ENCODE measurements at regions not wholly inside any gene's neighbourhood (a gene's known extent, or its start where the extent isn't known, plus 50 kb on each side); places are given as distances from the start of the nearest gene placed in this dataset.

- Histone ChIP-seq H3K36me3 (ENCODE audit: control insufficient read depth, insufficient read depth, low read length) (no peaks in the 10 kb centered on the region), H3K4me3 (ENCODE audit: low read length) (no peak overlapping the region), H3K27me3 (ENCODE audit: control insufficient read depth, insufficient read depth, low read length) (no peaks in the 10 kb centered on the region)
Measured at GRCh38 chr18:57928466-57928865, 115.6 kb upstream of the NEDD4L start.

GRCh38 chr18:57927511-57927910 is 116.5 kb upstream of the NEDD4L start:
- Histone ChIP-seq H3K36me3 (ENCODE audit: control insufficient read depth, insufficient read depth, low read length) (no peaks in the 10 kb centered on the region), H3K9ac (ENCODE audit: low read length) (no peak overlapping the region), H3K4me1 (ENCODE audit: control insufficient read depth, insufficient read depth, low read length) (no peaks in the 10 kb centered on the region), H3K9me3 (ENCODE audit: control insufficient read depth, low read length) (no peaks in the 10 kb centered on the region), H3K4me3 (ENCODE audit: low read length) (no peak overlapping the region), H3K27me3 (ENCODE audit: control insufficient read depth, insufficient read depth, low read length) (no peaks in the 10 kb centered on the region)

More at GRCh38 chr18:57928466-57928865, 115.6 kb upstream of the NEDD4L start:
- Histone ChIP-seq H3K9ac (ENCODE audit: low read length) (no peak overlapping the region), H3K9me3 (ENCODE audit: control insufficient read depth, low read length) (no peaks in the 10 kb centered on the region), H3K4me1 (ENCODE audit: control insufficient read depth, insufficient read depth, low read length) (no peaks in the 10 kb centered on the region)

- Histone ChIP-seq H3K36me3 (ENCODE audit: control insufficient read depth, insufficient read depth, low read length) (no peaks in the 10 kb centered on the region), H3K9me3 (ENCODE audit: control insufficient read depth, low read length) (no peaks in the 10 kb centered on the region), H3K4me3 (ENCODE audit: low read length) (no peak overlapping the region), H3K9ac (ENCODE audit: low read length) (no peak overlapping the region), H3K4me1 (ENCODE audit: control insufficient read depth, insufficient read depth, low read length) (no peaks in the 10 kb centered on the region), H3K27me3 (ENCODE audit: control insufficient read depth, insufficient read depth, low read length) (no peaks in the 10 kb centered on the region)
Measured at GRCh38 chr18:57925706-57926105, 118.3 kb upstream of the NEDD4L start.

GRCh38 chr18:57923611-57924010 is 120.4 kb upstream of the NEDD4L start:
- no peak overlapping the region for H3K9ac ChIP-seq (ENCODE audit: low read length)
- no peaks in the 10 kb centered on the region for H3K36me3 ChIP-seq (ENCODE audit: control insufficient read depth, insufficient read depth, low read length)
- H3K4me1 ChIP-seq (ENCODE audit: control insufficient read depth, insufficient read depth, low read length), result no peaks in the 10 kb centered on the region
- H3K27me3 ChIP-seq (ENCODE audit: control insufficient read depth, insufficient read depth, low read length), result no peaks in the 10 kb centered on the region
- no peaks in the 10 kb centered on the region for H3K9me3 ChIP-seq (ENCODE audit: control insufficient read depth, low read length)
- no peak overlapping the region for H3K4me3 ChIP-seq (ENCODE audit: low read length)

- no peaks in the 10 kb centered on the region for H3K9me3 ChIP-seq (ENCODE audit: control insufficient read depth, low read length)
- H3K36me3 ChIP-seq (ENCODE audit: control insufficient read depth, insufficient read depth, low read length), result no peaks in the 10 kb centered on the region
- no peaks in the 10 kb centered on the region for H3K27me3 ChIP-seq (ENCODE audit: control insufficient read depth, insufficient read depth, low read length)
- H3K4me1 ChIP-seq (ENCODE audit: control insufficient read depth, insufficient read depth, low read length), result no peaks in the 10 kb centered on the region
- H3K4me3 ChIP-seq (ENCODE audit: low read length), result no peak overlapping the region
- no peak overlapping the region for H3K9ac ChIP-seq (ENCODE audit: low read length)
Measured at GRCh38 chr18:57922885-57923284, 119.8 kb upstream of the ATP8B1 start.

GRCh38 chr18:57921708-57922107 is 118.6 kb upstream of the ATP8B1 start:
- no peaks in the 10 kb centered on the region for H3K36me3 ChIP-seq (ENCODE audit: control insufficient read depth, insufficient read depth, low read length)
- no peak overlapping the region for H3K9ac ChIP-seq (ENCODE audit: low read length)
- no peak overlapping the region for H3K4me3 ChIP-seq (ENCODE audit: low read length)
- no peaks in the 10 kb centered on the region for H3K27me3 ChIP-seq (ENCODE audit: control insufficient read depth, insufficient read depth, low read length)
- peaks cover 2% of the 10 kb centered on the region for H3K4me1 ChIP-seq (ENCODE audit: control insufficient read depth, insufficient read depth, low read length)
- H3K9me3 ChIP-seq (ENCODE audit: control insufficient read depth, low read length), result no peaks in the 10 kb centered on the region

GRCh38 chr18:57920036-57920435 is 116.9 kb upstream of the ATP8B1 start:
- Histone ChIP-seq H3K9ac (ENCODE audit: low read length) (no peak overlapping the region), H3K4me1 (ENCODE audit: control insufficient read depth, insufficient read depth, low read length) (peaks cover 16% of the 10 kb centered on the region), H3K27me3 (ENCODE audit: control insufficient read depth, insufficient read depth, low read length) (no peaks in the 10 kb centered on the region), H3K9me3 (ENCODE audit: control insufficient read depth, low read length) (no peaks in the 10 kb centered on the region), H3K4me3 (ENCODE audit: low read length) (no peak overlapping the region), H3K36me3 (ENCODE audit: control insufficient read depth, insufficient read depth, low read length) (no peaks in the 10 kb centered on the region)

- no peaks in the 10 kb centered on the region for H3K36me3 ChIP-seq (ENCODE audit: control insufficient read depth, insufficient read depth, low read length)
- H3K9ac ChIP-seq (ENCODE audit: low read length), result no peak overlapping the region
- H3K9me3 ChIP-seq (ENCODE audit: control insufficient read depth, low read length), result no peaks in the 10 kb centered on the region
- no peaks in the 10 kb centered on the region for H3K27me3 ChIP-seq (ENCODE audit: control insufficient read depth, insufficient read depth, low read length)
- H3K4me1 ChIP-seq (ENCODE audit: control insufficient read depth, insufficient read depth, low read length), result peaks cover 16% of the 10 kb centered on the region
- H3K4me3 ChIP-seq (ENCODE audit: low read length), result no peak overlapping the region
Measured at GRCh38 chr18:57918601-57919000, 115.5 kb upstream of the ATP8B1 start.

GRCh38 chr18:57916684-57917083 is 113.6 kb upstream of the ATP8B1 start:
- H3K9me3 ChIP-seq (ENCODE audit: control insufficient read depth, low read length), result no peaks in the 10 kb centered on the region
- no peaks in the 10 kb centered on the region for H3K36me3 ChIP-seq (ENCODE audit: control insufficient read depth, insufficient read depth, low read length)
- no peak overlapping the region for H3K9ac ChIP-seq (ENCODE audit: low read length)
- peaks cover 16% of the 10 kb centered on the region for H3K4me1 ChIP-seq (ENCODE audit: control insufficient read depth, insufficient read depth, low read length)
- no peaks in the 10 kb centered on the region for H3K27me3 ChIP-seq (ENCODE audit: control insufficient read depth, insufficient read depth, low read length)
- H3K4me3 ChIP-seq (ENCODE audit: low read length), result no peak overlapping the region

GRCh38 chr18:57915865-57916582 is 112.9 kb upstream of the ATP8B1 start:
- no peaks in the 10 kb centered on the region for H3K9me3 ChIP-seq (ENCODE audit: control insufficient read depth, low read length)
- no peak overlapping the region for H3K4me3 ChIP-seq (ENCODE audit: low read length)
- no peaks in the 10 kb centered on the region for H3K36me3 ChIP-seq (ENCODE audit: control insufficient read depth, insufficient read depth, low read length)
- H3K4me1 ChIP-seq (ENCODE audit: control insufficient read depth, insufficient read depth, low read length), result peaks cover 16% of the 10 kb centered on the region
- H3K27me3 ChIP-seq (ENCODE audit: control insufficient read depth, insufficient read depth, low read length), result no peaks in the 10 kb centered on the region
- H3K9ac ChIP-seq (ENCODE audit: low read length), result no peak overlapping the region

GRCh38 chr18:57915248-57915647 is 112.1 kb upstream of the ATP8B1 start:
- no peak overlapping the region for H3K9ac ChIP-seq (ENCODE audit: low read length)
- no peak overlapping the region for H3K4me3 ChIP-seq (ENCODE audit: low read length)
- H3K27me3 ChIP-seq (ENCODE audit: control insufficient read depth, insufficient read depth, low read length), result no peaks in the 10 kb centered on the region
- no peaks in the 10 kb centered on the region for H3K36me3 ChIP-seq (ENCODE audit: control insufficient read depth, insufficient read depth, low read length)
- peaks cover 16% of the 10 kb centered on the region for H3K4me1 ChIP-seq (ENCODE audit: control insufficient read depth, insufficient read depth, low read length)
- no peaks in the 10 kb centered on the region for H3K9me3 ChIP-seq (ENCODE audit: control insufficient read depth, low read length)

GRCh38 chr18:57913686-57914085 is 110.6 kb upstream of the ATP8B1 start:
- Histone ChIP-seq H3K4me3 (ENCODE audit: low read length) (no peak overlapping the region), H3K4me1 (ENCODE audit: control insufficient read depth, insufficient read depth, low read length) (peaks cover 27% of the 10 kb centered on the region), H3K27me3 (ENCODE audit: control insufficient read depth, insufficient read depth, low read length) (no peaks in the 10 kb centered on the region), H3K36me3 (ENCODE audit: control insufficient read depth, insufficient read depth, low read length) (no peaks in the 10 kb centered on the region), H3K9ac (ENCODE audit: low read length) (no peak overlapping the region), H3K9me3 (ENCODE audit: control insufficient read depth, low read length) (no peaks in the 10 kb centered on the region)

- no peaks in the 10 kb centered on the region for H3K27me3 ChIP-seq (ENCODE audit: control insufficient read depth, insufficient read depth, low read length)
- H3K9me3 ChIP-seq (ENCODE audit: control insufficient read depth, low read length), result no peaks in the 10 kb centered on the region
- no peaks in the 10 kb centered on the region for H3K36me3 ChIP-seq (ENCODE audit: control insufficient read depth, insufficient read depth, low read length)
- no peak overlapping the region for H3K9ac ChIP-seq (ENCODE audit: low read length)
- no peak overlapping the region for H3K4me3 ChIP-seq (ENCODE audit: low read length)
- H3K4me1 ChIP-seq (ENCODE audit: control insufficient read depth, insufficient read depth, low read length), result peaks cover 17% of the 10 kb centered on the region
Measured at GRCh38 chr18:57910817-57911216, 107.7 kb upstream of the ATP8B1 start.

Data from mucosa of stomach (tissue), 1 donor.